Gastroesophageal sphincter (tissue), 4 donors: ENCODE measurements at regions not wholly inside any gene's neighbourhood (a gene's known extent, or its start where the extent isn't known, plus 50 kb on each side); places are given as distances from the start of the nearest gene placed in this dataset.
A peak's percentile ranks its signal among the peaks of the same experiment; 100 is the strongest.
"Not testable (repeated sequence)": the region's sequence is repeated elsewhere in the genome, so short reads cannot be mapped to it uniquely, and the experiment has no call there.

Experiments
- ATAC-seq: fragments of 150-250 bp; one replicate; pipeline ENCODE4 v1.9.1; 2016; ENCODE audit warnings: mild to moderate bottlenecking, moderate library complexity
- H3K27ac ChIP-seq, 4 donors: fragments of 200-600 bp; sonication (generic) in 3 of 4; 1 replicate in 3 of 4; 2 replicates in 1 of 4; pipeline ENCODE4 v1.5.1; 2016 to 2019
- H3K27me3 ChIP-seq: fragments of 200-600 bp; sonication (generic); one replicate; pipeline ENCODE4 v1.5.1; 2019
- H3K36me3 ChIP-seq, 2 donors: fragments of 200-600 bp; sonication (generic); one replicate each; pipeline ENCODE4 v1.5.1; 2019; ENCODE audit warnings: control low read depth in 1 of 2
- H3K4me1 ChIP-seq, 3 donors: fragments of 200-600 bp; sonication (generic); 1 replicate in 2 of 3; 2 replicates in 1 of 3; pipeline ENCODE4 v1.5.1; 2016 to 2019; ENCODE audit warnings: control low read depth in 2 of 3
- H3K4me3 ChIP-seq, 2 donors: fragments of 200-600 bp; sonication (generic); one replicate each; pipeline ENCODE4 v1.5.1; 2019; ENCODE audit warnings: mild to moderate bottlenecking in 1 of 2, moderate library complexity in 1 of 2
- H3K9me3 ChIP-seq, 3 donors: fragments of 200-600 bp; sonication (generic); one replicate each; pipeline ENCODE4 v1.5.1; 2017 to 2019; ENCODE audit warnings: control low read depth in 2 of 3
- EP300 ChIP-seq: sonication (generic); formaldehyde crosslinking; IDR thresholded peaks from one replicate; pipeline ENCODE4 v1.6.1; 2017; ENCODE audit warnings: antibody characterized with exemption, mild to moderate bottlenecking
- POLR2A ChIP-seq, 2 donors: fragments of 450-650 bp; IDR thresholded peaks; one replicate each; pipeline ENCODE4 v1.6.1; 2017; ENCODE audit warnings: antibody characterized with exemption in 2 of 2, mild to moderate bottlenecking in 2 of 2, moderate library complexity in 1 of 2
- POLR2AphosphoS5 ChIP-seq: sonication (generic); formaldehyde crosslinking; IDR thresholded peaks from one replicate; pipeline ENCODE4 v1.6.1; 2017; ENCODE audit warnings: antibody characterized with exemption
- WGBS, 2 donors: methylation state at CpG; one replicate each; pipeline ENCODE4 v1.1.5; 2018; ENCODE audit warnings: low coverage in 1 of 2; 5-methylcytosine and 5-hydroxymethylcytosine counted together
- TF ChIP-seq, protein P1 (sequence below), 4 experiments: fragments of 200-600 bp in 2 of 4; fragments of 450-650 bp in 2 of 4; sonication (generic) in 1 of 4; IDR thresholded peaks; one replicate each; pipeline ENCODE4 v1.5.1; 2017 to 2019; ENCODE audit warnings: antibody characterized with exemption in 4 of 4, mild to moderate bottlenecking in 2 of 4, moderate library complexity in 2 of 4

DNA sequence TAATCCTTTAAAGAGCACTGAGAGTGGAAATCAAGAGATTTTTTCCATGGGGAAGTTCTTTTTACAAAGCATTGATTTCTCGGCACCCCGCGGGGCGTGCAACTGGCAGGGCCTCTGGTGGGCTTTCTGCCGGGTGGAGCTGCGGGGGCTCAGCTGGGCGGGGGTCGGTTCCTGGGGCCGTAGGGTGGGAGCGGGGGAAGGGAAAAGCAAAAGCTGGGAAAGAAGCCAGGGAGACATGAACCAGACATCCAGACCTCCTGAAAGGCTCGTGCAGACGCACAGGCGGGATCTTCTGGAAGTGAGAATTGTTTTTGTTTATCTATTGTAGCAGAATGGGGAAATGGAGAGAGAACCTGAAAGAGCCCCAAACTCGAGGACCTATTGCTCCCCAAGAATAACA is 235.2 kb downstream of the FAM72C start:
- no peaks in the 10 kb centered on the region for H3K36me3 ChIP-seq
- H3K27me3 ChIP-seq: peaks cover 19% of the 10 kb centered on the region
- H3K27ac ChIP-seq: no peak overlapping the region
- TF ChIP-seq POLR2A (IDR thresholded peaks at IDR 0.05): no peak
- TF ChIP-seq, protein P1, sequence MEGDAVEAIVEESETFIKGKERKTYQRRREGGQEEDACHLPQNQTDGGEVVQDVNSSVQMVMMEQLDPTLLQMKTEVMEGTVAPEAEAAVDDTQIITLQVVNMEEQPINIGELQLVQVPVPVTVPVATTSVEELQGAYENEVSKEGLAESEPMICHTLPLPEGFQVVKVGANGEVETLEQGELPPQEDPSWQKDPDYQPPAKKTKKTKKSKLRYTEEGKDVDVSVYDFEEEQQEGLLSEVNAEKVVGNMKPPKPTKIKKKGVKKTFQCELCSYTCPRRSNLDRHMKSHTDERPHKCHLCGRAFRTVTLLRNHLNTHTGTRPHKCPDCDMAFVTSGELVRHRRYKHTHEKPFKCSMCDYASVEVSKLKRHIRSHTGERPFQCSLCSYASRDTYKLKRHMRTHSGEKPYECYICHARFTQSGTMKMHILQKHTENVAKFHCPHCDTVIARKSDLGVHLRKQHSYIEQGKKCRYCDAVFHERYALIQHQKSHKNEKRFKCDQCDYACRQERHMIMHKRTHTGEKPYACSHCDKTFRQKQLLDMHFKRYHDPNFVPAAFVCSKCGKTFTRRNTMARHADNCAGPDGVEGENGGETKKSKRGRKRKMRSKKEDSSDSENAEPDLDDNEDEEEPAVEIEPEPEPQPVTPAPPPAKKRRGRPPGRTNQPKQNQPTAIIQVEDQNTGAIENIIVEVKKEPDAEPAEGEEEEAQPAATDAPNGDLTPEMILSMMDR (IDR thresholded peaks at IDR 0.05): no peak
- no peak for TF ChIP-seq POLR2AphosphoS5
- no peak for TF ChIP-seq EP300
- WGBS, 2 donors: 0 to 4% methylated on average over 4 to 5 of the region's 14 CpGs
- no peaks in the 10 kb centered on the region for H3K4me1 ChIP-seq
- no peak overlapping the region for H3K4me3 ChIP-seq
- ATAC-seq: no peak
- no peaks in the 10 kb centered on the region for H3K9me3 ChIP-seq

DNA sequence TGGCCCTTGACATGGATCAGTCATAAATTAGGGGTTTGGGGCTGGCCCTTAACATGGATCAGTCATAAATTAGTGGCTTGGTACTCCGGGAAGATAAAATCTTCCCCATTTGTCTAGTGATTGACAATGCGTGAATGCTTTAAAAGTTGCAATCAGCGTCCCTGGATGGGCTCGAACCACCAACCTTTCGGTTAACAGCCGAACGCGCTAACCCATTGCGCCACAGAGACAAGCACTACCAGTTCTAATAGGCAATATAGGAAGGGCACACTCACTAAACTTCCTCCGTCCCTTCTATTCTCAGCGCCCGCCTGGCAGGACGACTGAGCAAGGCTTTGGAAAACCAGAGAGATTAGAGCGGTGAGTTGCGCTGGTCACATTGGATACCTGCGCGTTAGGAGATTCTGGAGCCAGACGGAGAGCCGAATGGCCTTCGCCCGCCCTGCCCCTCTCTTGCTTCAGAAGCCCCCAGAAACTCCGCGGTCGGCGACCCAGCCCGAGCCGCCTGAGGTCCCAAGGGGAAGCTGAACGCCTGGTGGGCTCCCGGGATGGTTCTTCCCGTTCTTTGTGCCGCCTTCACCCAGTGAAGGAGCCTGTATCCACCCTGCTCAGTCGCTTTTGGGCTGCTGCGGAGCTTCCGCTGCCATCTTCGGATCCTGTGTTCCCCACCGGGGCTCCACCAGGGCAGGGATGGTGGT is 235.9 kb downstream of the FAM72C start:
- no peaks in the 10 kb centered on the region for H3K36me3 ChIP-seq
- no peak overlapping the region for H3K27ac ChIP-seq
- ATAC-seq: no peak
- H3K4me1 ChIP-seq: no peaks in the 10 kb centered on the region
- H3K27me3 ChIP-seq: peaks cover 19% of the 10 kb centered on the region
- no peaks in the 10 kb centered on the region for H3K9me3 ChIP-seq
- no peak for TF ChIP-seq POLR2A (IDR thresholded peaks at IDR 0.05)
- TF ChIP-seq, protein P1 (IDR thresholded peaks at IDR 0.05): no peak
- TF ChIP-seq POLR2AphosphoS5: no peak
- no peak for TF ChIP-seq EP300
- WGBS, 2 donors: 3 to 10% methylated on average over 2 to 11 of the region's 36 CpGs
- H3K4me3 ChIP-seq: no peak overlapping the region

DNA sequence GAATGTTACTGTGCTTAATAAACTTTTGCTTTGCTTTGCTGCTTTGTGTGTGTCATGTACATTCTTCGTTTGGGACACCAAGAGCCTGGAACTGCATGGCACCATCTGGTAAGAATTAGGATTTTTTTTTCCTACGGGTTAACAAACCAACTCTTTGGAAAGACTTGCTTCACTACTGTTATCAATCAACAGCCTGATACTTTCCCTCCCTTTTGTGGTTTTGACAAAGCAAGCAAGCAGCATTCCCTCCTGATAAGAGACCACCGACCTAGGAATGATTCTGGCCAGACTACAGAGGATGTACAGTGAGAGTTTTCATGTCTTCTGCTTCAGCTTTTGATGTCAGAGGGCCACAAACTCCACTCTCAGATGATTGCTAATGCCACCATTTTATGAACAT is 237.5 kb downstream of the FAM72C start:
- not testable (repeated sequence) for H3K4me3 ChIP-seq, H3K9me3 ChIP-seq, ATAC-seq, H3K36me3 ChIP-seq, H3K4me1 ChIP-seq, H3K27ac ChIP-seq
- WGBS, 2 donors: 8 to 22% methylated on average over 3 of the region's 3 CpGs
- H3K27me3 ChIP-seq: peaks cover 19% of the 10 kb centered on the region

GRCh38 chr1:143730890-143731289 is 240.9 kb downstream of the FAM72C start:
- not testable (repeated sequence) for H3K36me3 ChIP-seq, H3K4me3 ChIP-seq, H3K4me1 ChIP-seq, H3K9me3 ChIP-seq, H3K27ac ChIP-seq, ATAC-seq
- H3K27me3 ChIP-seq: peaks cover 18% of the 10 kb centered on the region
- 83 to 87% methylated on average over 3 to 6 of the region's 6 CpGs for WGBS, 2 donors

DNA sequence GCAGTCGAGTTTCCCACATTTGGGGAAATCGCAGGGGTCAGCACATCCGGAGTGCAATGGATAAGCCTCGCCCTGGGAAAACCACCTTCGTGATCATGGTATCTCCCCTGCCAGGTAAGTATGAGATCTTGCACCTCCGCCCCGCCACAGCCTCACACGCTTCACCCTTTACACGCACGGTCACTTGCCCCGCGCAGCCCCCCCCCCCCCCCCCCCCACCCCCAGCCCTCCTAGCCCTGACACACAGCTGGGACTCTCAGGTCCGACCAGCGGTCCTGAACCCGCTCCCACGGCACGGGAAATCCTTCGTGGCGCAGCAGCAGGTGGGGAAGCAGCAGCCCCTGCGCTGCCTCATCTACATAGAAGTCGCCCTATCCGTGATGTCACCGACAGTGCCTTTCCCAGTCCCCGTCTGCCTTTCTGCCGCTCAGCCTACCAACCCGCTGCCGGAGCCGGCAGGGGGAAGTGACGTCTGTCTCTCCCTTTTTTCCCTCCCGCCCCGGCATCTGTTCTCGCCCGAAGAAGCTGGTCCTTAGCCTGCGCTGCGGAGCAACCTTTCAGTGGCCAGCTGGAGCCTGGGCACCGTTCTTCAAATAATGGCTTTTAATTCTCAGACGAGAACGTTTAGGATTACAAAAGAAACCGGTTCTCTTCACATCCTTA is 242.2 kb downstream of the FAM72C start:
- H3K9me3 ChIP-seq, H3K36me3 ChIP-seq, H3K27ac ChIP-seq, H3K4me3 ChIP-seq, H3K4me1 ChIP-seq: not testable (repeated sequence)
- peaks cover 17% of the 10 kb centered on the region for H3K27me3 ChIP-seq
- WGBS, 2 donors: no CpG with 5 or more reads among the region's 39 CpGs
- peak; percentile 96 for ATAC-seq

DNA sequence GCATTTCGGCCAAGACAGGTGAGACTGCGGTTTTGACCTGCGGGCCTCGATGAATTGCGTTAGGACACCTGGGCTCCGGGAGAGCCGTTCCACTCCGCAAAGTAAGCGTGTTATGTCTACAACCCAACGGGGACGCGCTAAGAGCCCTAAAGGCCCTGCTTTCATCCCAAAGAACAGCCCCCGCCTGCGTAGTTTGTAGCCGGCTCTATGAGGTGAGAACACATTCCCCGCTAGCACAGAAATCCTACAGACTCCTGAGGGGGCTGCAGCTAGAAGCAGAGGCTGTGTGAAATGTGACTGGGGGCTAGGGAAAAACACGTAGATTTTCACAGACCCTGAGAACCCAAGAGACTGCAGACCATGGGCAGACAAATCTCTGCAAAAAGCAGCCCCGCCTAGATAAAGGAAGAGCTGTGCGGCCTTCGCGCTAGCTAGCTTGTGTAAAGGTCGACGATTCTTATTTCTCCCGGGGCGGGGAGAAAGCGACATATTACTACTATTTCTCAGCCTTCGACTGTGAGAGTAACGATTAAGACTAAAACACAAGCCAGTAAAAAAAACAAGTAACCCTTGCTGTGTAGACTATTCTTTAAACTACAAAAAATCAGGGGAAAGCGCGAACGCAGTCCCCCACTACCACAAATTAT is 242.9 kb downstream of the FAM72C start:
- H3K9me3 ChIP-seq, H3K4me3 ChIP-seq, H3K36me3 ChIP-seq, H3K27ac ChIP-seq, H3K4me1 ChIP-seq: not testable (repeated sequence)
- peak; percentile 82 for ATAC-seq
- peaks cover 17% of the 10 kb centered on the region for H3K27me3 ChIP-seq
- no CpG with 5 or more reads among the region's 31 CpGs for WGBS, 2 donors

- no peak for ATAC-seq
- H3K4me1 ChIP-seq: no peaks in the 10 kb centered on the region
- 100% methylated on average over 1 of the region's 1 CpG for WGBS, 2 donors
- no peaks in the 10 kb centered on the region for H3K36me3 ChIP-seq
- H3K9me3 ChIP-seq: no peaks in the 10 kb centered on the region
- no peak for TF ChIP-seq POLR2A (IDR thresholded peaks at IDR 0.05)
- no peak for TF ChIP-seq EP300
- TF ChIP-seq POLR2AphosphoS5: no peak
- no peak overlapping the region for H3K27ac ChIP-seq
- H3K27me3 ChIP-seq: peaks cover 17% of the 10 kb centered on the region
- H3K4me3 ChIP-seq: no peak overlapping the region
These were observed 244.5 kb downstream of the FAM72C start for GRCh38 chr1:143727263-143727662.
